ENCODE measurements at regions not wholly inside any gene's neighbourhood (a gene's known extent, or its start where the extent isn't known, plus 50 kb on each side); places are given as distances from the start of the nearest gene placed in this dataset.
"Not testable (repeated sequence)": the region's sequence is repeated elsewhere in the genome, so short reads cannot be mapped to it uniquely, and the experiment has no call there.

GRCh38 chr2:179385756-179386155 is 121.1 kb upstream of the SESTD1 start:
- 96% methylated on average over 16 of the region's 16 CpGs for WGBS (ENCODE audit: low lambda C conversion rate, missing lambda C conversion rate)
- H4K20me1 ChIP-seq (ENCODE audit: insufficient read depth, poor library complexity, severe bottlenecking); H3K79me2 ChIP-seq; H3K4me1 ChIP-seq (ENCODE audit: insufficient read depth); H2AFZ ChIP-seq; H3K36me3 ChIP-seq (replicated peaks; ENCODE audit: insufficient read depth, low read depth); H3K9me3 ChIP-seq (ENCODE audit: low read depth); H3K4me2 ChIP-seq; H3K27ac ChIP-seq; H3K9me2 ChIP-seq (replicated peaks; ENCODE audit: insufficient read depth); H3K27me3 ChIP-seq; H3K4me3 ChIP-seq; DNase-seq (ENCODE audit: low spot score): not testable (repeated sequence)

GRCh38 chr2:179383975-179384374 is 119.3 kb upstream of the SESTD1 start:
- H3K4me3 ChIP-seq, result no peak overlapping the region
- H3K9me3 ChIP-seq (ENCODE audit: low read depth), result no peaks in the 10 kb centered on the region
- WGBS (ENCODE audit: low lambda C conversion rate, missing lambda C conversion rate), result 83% methylated on average over 1 of the region's 1 CpG
- DNase-seq (ENCODE audit: low spot score), result no peak
- no peak for TF ChIP-seq EZH2phosphoT487 (IDR thresholded peaks at IDR 0.05; ENCODE audit: low read depth, severe bottlenecking, unreplicated experiment)
- no peak for TF ChIP-seq EZH2 (IDR thresholded peaks at IDR 0.05; ENCODE audit: borderline replicate concordance)
- TF ChIP-seq CTCF (IDR thresholded peaks at IDR 0.05; ENCODE audit: poor library complexity), result no peak
- no peaks in the 10 kb centered on the region for H3K79me2 ChIP-seq
- H3K9me2 ChIP-seq (replicated peaks; ENCODE audit: insufficient read depth), result no peaks in the 10 kb centered on the region
- H3K27me3 ChIP-seq, result no peaks in the 10 kb centered on the region
- H2AFZ ChIP-seq, result no peak overlapping the region
- H3K36me3 ChIP-seq (replicated peaks; ENCODE audit: insufficient read depth, low read depth), result no peaks in the 10 kb centered on the region
- no peaks in the 10 kb centered on the region for H4K20me1 ChIP-seq (ENCODE audit: insufficient read depth, poor library complexity, severe bottlenecking)
- no peak overlapping the region for H3K27ac ChIP-seq
- no peak overlapping the region for H3K4me2 ChIP-seq
- no peaks in the 10 kb centered on the region for H3K4me1 ChIP-seq (ENCODE audit: insufficient read depth)

- H3K4me1 ChIP-seq (ENCODE audit: insufficient read depth), result no peaks in the 10 kb centered on the region
- H3K9me2 ChIP-seq (replicated peaks; ENCODE audit: insufficient read depth), result no peaks in the 10 kb centered on the region
- TF ChIP-seq EZH2phosphoT487 (IDR thresholded peaks at IDR 0.05; ENCODE audit: low read depth, severe bottlenecking, unreplicated experiment) (no peak), CTCF (IDR thresholded peaks at IDR 0.05; ENCODE audit: poor library complexity) (no peak), EZH2 (IDR thresholded peaks at IDR 0.05; ENCODE audit: borderline replicate concordance) (no peak)
- H3K27me3 ChIP-seq, result no peaks in the 10 kb centered on the region
- no peak overlapping the region for H3K4me2 ChIP-seq
- no peaks in the 10 kb centered on the region for H3K79me2 ChIP-seq
- no peaks in the 10 kb centered on the region for H3K36me3 ChIP-seq (replicated peaks; ENCODE audit: insufficient read depth, low read depth)
- H4K20me1 ChIP-seq (ENCODE audit: insufficient read depth, poor library complexity, severe bottlenecking), result no peaks in the 10 kb centered on the region
- 81% methylated on average over 1 of the region's 1 CpG for WGBS (ENCODE audit: low lambda C conversion rate, missing lambda C conversion rate)
- H2AFZ ChIP-seq, result no peak overlapping the region
- no peak overlapping the region for H3K27ac ChIP-seq
- no peaks in the 10 kb centered on the region for H3K9me3 ChIP-seq (ENCODE audit: low read depth)
- DNase-seq (ENCODE audit: low spot score), result no peak
- H3K4me3 ChIP-seq, result no peak overlapping the region
These were observed 112.7 kb upstream of the SESTD1 start for GRCh38 chr2:179377296-179377695.

- DNase-seq (ENCODE audit: low spot score), result no peak
- Histone ChIP-seq H3K4me3 (no peak overlapping the region), H3K9me3 (ENCODE audit: low read depth) (no peaks in the 10 kb centered on the region), H3K79me2 (no peaks in the 10 kb centered on the region), H3K4me1 (ENCODE audit: insufficient read depth) (no peaks in the 10 kb centered on the region), H3K9me2 (replicated peaks; ENCODE audit: insufficient read depth) (no peaks in the 10 kb centered on the region), H3K27ac (no peak overlapping the region), H3K36me3 (replicated peaks; ENCODE audit: insufficient read depth, low read depth) (no peaks in the 10 kb centered on the region), H3K4me2 (no peak overlapping the region), H4K20me1 (ENCODE audit: insufficient read depth, poor library complexity, severe bottlenecking) (no peaks in the 10 kb centered on the region), H2AFZ (no peak overlapping the region), H3K27me3 (no peaks in the 10 kb centered on the region)
- 94% methylated on average over 1 of the region's 1 CpG for WGBS (ENCODE audit: low lambda C conversion rate, missing lambda C conversion rate)
- TF ChIP-seq EZH2phosphoT487 (IDR thresholded peaks at IDR 0.05; ENCODE audit: low read depth, severe bottlenecking, unreplicated experiment), result no peak
- TF ChIP-seq CTCF (IDR thresholded peaks at IDR 0.05; ENCODE audit: poor library complexity), result no peak
- TF ChIP-seq EZH2 (IDR thresholded peaks at IDR 0.05; ENCODE audit: borderline replicate concordance), result no peak
These were observed 112.2 kb upstream of the SESTD1 start for GRCh38 chr2:179376881-179377280.
